AG04449 (cell line): ENCODE measurements at regions not wholly inside any gene's neighbourhood (a gene's known extent, or its start where the extent isn't known, plus 50 kb on each side); places are given as distances from the start of the nearest gene placed in this dataset.

Source experiments
- CTCF ChIA-PET: fragments of 350-600 bp; formaldehyde crosslinking; extraction: SDS; loops from one replicate; lab custom pipeline; 2021; ENCODE audit warnings: antibody characterized with exemption; lab: Yijun Ruan, JAX
- POLR2A ChIA-PET: fragments of 400-600, 350-600 bp; formaldehyde crosslinking; extraction: SDS; loops from one replicate; lab custom pipeline; 2020; ENCODE audit warnings: antibody characterized with exemption, inconsistent platforms; lab: Yijun Ruan, JAX
- DNase-seq: peaks from one replicate; pipeline ENCODE4 v3.0.0-alpha.2; 2010; ENCODE audit warnings: low read depth, low spot score
- H3K4me3 ChIP-seq: 2 replicates; pipeline ENCODE4 v1.5.1; 2011; ENCODE audit warnings: low read depth, mild to moderate bottlenecking, control low read depth, low read length
- TF ChIP-seq, protein P1 (sequence below): IDR thresholded peaks from one replicate; pipeline ENCODE4 v1.5.1; 2011; ENCODE audit warnings: mild to moderate bottlenecking, moderate library complexity, low read length, control low read depth, inconsistent platforms; ENCODE audit not compliant: insufficient read depth; ENCODE audit errors: missing control alignments

DNA sequence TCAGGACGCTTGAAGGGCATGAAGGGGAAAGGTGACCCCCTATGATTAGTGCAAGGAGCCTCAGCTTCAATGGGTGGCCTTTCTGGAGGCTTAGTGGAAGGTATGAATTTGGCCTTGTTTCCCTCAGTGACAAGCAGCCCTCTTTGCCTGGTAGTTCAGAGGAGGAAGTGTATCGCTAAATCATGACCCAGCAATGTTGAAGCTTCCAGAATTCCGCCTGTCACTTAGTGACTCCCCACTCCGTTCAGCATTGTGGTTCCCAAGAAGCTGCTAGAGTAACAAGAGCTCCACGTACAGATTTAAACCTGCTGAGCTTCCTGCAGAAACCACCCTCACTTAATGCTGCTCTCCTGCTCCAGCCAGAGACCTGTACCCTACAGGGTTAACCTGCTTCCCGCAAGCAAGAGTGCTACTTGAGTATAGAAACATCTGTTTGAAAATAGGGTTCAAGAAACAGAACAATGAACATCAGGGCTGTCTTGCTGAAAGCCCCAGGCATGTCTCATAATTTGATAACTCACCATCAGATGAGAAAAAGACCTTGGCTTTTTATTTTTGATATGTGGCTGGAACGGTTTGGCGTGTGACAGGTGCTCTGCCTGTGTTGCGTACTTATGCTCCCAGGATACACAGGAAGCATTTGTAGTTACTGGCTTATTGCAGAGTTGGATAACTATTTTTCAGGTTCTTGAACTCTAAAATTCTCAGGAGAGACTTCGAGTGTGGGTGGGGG lies 105.2 kb downstream of the UCHL1 start:
- H3K4me3 ChIP-seq = peak overlapping the region; percentile 56
- CTCF ChIA-PET = interaction anchor here (0.9 kb wide), 1 partner anchor 305 kb away, joined by 3 read pairs; no protein-coding TSS in a partner anchor
- TF ChIP-seq, protein P1, sequence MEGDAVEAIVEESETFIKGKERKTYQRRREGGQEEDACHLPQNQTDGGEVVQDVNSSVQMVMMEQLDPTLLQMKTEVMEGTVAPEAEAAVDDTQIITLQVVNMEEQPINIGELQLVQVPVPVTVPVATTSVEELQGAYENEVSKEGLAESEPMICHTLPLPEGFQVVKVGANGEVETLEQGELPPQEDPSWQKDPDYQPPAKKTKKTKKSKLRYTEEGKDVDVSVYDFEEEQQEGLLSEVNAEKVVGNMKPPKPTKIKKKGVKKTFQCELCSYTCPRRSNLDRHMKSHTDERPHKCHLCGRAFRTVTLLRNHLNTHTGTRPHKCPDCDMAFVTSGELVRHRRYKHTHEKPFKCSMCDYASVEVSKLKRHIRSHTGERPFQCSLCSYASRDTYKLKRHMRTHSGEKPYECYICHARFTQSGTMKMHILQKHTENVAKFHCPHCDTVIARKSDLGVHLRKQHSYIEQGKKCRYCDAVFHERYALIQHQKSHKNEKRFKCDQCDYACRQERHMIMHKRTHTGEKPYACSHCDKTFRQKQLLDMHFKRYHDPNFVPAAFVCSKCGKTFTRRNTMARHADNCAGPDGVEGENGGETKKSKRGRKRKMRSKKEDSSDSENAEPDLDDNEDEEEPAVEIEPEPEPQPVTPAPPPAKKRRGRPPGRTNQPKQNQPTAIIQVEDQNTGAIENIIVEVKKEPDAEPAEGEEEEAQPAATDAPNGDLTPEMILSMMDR = no peak
- POLR2A ChIA-PET = no interaction called here
- no peak for DNase-seq

GRCh38 chr4:41362621-41363383 lies 106.1 kb downstream of the UCHL1 start:
- no peak overlapping the region for H3K4me3 ChIP-seq
- DNase-seq = no peak
- POLR2A ChIA-PET = no interaction called here
- CTCF ChIA-PET = no interaction called here
- TF ChIP-seq, protein P1 = no peak

DNA sequence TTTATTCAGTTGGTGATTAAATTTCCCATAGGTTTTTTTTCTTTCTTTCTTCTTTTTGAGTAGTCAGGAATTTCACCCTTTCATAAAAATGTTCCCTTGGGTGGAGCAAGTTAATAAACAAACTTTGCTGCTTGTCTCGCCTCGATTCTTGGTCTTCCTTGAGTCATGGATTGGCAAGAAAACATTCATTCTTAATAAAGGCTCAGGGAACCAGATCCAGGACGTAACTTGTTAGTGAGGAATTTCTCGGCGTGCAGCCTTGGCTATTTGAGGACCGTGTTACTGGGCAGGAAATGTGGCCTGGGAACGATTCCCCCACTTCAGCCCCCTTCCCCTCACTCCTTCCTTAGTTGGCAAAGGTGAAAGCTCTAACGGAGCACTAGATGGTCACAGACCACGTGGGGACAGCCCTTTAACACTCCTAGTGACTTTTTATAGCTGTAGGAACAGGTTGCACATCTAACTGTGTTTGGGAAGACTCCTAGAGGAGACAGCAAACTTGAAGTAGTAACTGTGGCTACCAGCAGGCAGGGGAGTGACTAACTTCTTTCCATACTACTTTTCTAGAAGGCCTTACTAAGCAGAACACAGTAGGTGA lies 106.8 kb downstream of the UCHL1 start:
- no peak for DNase-seq
- POLR2A ChIA-PET = no interaction called here
- TF ChIP-seq, protein P1 = no peak
- CTCF ChIA-PET = no interaction called here
- no peak overlapping the region for H3K4me3 ChIP-seq

- TF ChIP-seq, protein P1 = no peak
- no peak overlapping the region for H3K4me3 ChIP-seq
- CTCF ChIA-PET = interaction anchor here (1.4 kb wide), 1 partner anchor 297 kb away, joined by 3 read pairs; no protein-coding TSS in a partner anchor
- POLR2A ChIA-PET = no interaction called here
- no peak for DNase-seq
These were observed 108.1 kb downstream of the UCHL1 start for GRCh38 chr4:41364876-41365275.

GRCh38 chr4:41365681-41366080 lies 109.0 kb downstream of the UCHL1 start:
- ChIA-PET CTCF (interaction anchor here (1.4 kb wide), 1 partner anchor 296 kb away, joined by 3 read pairs; no protein-coding TSS in a partner anchor), POLR2A (no interaction called here)
- no peak overlapping the region for H3K4me3 ChIP-seq
- TF ChIP-seq, protein P1 = no peak
- no peak for DNase-seq

GRCh38 chr4:41366911-41367517 lies 110.3 kb downstream of the UCHL1 start:
- H3K4me3 ChIP-seq = no peak overlapping the region
- TF ChIP-seq, protein P1 = no peak
- DNase-seq = no peak
- ChIA-PET POLR2A (no interaction called here), CTCF (no interaction called here)
